NCI-H2029 treated with DMSO at 0.1 percent for 48 hours (cell line): ENCODE measurements at regions not wholly inside any gene's neighbourhood (a gene's known extent, or its start where the extent isn't known, plus 50 kb on each side); places are given as distances from the start of the nearest gene placed in this dataset.

Source experiments
- DNase-seq: peaks from one replicate; lab custom pipeline; 2025; lab: John Stamatoyannopoulos, UW

DNA sequence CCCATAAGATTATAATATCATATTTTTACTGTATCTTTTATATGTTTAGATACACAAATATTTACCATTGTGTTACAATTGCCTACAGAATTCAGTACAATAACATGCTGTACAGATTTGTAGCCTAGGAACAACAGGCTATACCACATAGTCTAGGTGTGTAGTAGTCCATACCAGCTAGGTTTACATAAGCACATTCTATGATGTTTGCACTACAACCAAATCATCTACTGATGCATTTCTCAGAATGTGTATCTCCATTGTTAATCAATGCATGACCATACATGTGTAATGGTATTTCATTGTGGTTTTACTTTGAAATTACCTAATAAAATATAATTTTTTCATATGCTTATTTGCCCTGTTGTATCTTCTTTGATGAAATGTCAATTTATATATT lies 288.1 kb upstream of the PCDH10 start:
- no peak for DNase-seq

DNA sequence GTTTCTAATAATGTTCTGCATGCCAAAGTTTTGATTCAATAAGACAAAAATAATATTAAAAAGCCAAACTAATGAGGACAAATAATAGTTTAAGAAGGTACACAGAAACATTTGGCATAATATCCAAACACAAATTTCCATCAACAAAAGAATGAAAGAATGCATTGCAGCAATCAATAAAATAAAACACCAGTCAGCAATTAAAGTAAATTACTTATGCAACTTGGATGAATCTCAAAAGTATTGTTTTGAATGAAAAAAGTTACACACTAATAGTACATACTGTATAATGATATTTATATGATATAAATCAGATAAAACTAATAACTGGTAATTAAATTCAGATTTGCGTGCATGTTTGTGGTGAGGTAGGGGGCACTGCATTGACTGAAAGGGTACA lies 285.5 kb upstream of the PCDH10 start:
- DNase-seq = no peak

DNA sequence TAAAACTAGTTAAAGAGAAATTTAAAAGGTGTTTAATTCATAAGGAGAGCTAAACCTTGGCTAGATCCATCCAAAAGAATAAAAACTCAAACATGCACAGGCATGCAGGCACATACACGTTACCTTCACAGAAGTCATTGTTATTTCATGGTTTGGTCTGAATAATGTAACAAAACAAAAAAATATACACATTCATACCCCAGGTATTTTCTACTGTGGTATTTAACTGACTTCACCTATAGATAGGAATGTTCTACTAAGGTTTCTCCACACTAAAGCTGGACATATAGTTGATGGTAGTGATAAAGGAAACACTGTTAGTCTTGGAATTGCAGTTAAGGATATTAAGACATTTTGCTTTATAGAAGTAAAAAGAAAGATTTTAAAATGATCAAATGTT lies 283.6 kb upstream of the PCDH10 start:
- no peak for DNase-seq

DNA sequence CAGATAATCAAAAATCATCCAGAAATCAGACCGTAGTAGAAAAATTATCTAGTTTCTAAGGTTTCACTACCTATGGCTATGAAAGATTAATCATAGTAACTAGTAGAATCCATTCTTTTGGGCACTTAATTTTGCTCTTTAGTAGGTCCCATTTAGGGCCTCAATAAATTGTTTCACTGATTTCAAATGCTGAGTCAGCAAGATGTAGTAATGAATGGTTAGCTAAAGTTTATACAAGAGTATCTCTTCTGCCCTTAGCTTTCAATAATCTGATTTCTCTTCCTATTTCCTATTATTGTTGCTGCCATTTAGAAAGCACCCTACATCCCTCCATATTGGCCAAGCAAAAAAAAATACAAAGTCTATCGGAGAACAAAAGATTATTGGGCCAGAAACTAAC lies 283.2 kb upstream of the PCDH10 start:
- no peak for DNase-seq

DNA sequence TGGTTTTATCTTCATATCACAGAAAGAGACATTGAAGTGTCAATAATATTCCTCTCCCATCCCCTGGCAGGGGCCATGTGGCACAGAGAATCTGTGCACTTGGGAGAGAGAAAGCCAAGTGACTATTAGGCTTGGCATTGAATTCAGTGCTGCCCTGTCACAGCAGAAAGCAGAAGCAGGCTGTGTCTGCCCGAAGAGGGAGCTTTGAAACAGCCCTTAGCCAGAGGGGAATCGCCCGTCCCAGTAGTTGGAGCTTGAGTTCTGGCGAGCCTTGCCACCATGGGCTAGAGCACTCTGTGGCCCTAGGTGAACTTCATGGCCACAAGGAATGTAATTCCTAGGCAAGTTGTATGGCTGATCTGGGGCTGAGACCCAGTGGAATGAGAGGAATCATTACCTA lies 282.5 kb upstream of the PCDH10 start:
- no peak for DNase-seq

DNA sequence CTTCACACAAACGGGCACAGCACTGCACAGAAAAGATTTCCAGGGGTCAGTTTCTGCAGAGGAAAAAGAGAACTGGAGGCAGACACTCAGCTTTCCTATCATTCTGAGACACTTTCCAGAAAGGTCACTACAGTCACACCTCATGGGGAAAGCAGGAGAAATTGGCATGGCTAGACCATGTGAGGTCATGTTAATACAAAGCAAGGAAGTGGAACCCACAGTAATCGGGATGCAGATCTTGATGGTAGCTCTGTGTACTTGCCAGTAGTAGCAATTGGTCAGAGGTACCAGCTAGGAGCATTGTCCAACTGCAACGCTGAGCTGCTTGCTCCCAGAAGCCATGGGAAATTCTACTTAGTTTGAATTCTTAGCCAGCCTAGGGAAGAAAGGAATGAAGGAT lies 255.3 kb upstream of the PCDH10 start:
- no peak for DNase-seq

DNA sequence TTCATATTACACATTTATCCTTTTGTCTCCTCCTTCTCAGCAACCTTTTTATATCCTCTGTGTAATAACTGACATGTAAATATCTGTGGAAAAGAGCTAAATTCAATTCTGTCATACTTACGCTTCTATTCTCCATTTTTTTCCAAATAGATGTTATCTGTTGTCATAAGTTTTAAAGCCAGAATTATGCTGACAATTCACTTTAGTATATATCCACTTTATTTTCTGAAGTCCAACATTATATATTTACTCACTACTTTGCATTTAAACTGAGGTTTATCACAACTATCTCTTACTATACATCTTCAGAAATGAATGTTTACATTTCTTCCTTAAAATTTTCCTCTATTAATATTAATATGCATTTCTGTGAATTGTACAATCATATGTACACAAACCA lies 247.9 kb upstream of the PCDH10 start:
- no peak for DNase-seq

DNA sequence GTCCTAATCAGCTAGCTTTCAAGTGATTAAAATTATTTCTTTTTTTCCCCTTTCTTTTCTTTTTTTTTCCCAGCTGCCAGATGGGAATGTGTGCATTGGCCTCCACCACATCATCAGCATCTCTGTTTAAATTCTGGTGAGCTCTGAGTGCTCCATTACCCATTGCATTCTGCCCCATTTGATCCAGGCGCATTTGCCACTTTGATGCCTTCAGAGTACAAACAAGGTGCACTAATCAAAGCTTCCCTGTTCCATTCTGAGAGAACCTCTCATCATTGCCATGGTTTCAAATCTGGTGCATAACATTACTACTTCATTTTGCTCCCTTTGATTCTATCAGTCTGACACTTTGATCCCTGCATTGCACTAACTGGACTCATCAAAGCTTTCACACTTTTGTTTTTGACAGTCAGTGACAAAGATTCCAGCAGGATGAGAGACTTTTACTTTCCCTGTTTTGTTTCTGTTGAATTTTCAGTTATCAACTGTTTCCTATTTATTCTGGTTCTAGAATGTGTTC lies 238.8 kb upstream of the PCDH10 start:
- DNase-seq = no peak

DNA sequence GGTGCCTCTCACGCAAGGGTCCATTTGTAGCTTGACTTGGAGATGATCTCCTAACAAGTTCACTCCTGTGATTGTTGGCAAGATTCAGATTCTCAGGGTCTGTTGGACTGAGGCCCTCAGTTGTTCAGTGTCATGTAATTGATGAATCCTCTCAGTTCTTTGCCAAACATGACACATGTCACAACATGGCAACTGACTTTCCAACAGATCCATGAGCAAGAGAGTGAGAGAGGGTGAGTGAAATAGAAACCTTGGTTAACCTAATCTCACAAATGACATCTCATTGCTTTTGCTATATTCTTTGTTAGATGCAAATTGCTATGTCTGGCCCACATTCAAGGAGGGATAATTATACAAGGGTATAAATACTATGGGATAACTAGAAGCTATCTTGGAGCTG lies 231.0 kb upstream of the PCDH10 start:
- DNase-seq = no peak

DNA sequence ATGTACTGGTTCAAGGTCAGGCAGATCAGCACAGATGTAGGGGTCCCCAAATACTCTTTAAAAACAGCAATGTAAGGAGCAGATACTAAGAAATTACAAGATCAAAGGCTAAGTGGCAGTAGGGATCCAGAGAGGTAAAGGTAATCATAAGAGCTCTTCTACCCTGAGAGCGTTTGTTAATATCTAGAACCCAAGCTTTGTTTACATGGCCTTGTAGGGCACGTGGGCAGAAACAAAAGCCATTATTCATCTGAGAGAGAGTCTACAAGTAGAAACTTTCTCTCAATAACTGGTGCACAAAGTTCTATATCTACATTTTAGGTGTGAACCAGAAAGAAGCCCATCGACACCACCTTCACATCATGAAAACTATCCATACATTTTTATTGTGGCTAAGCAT lies 225.6 kb upstream of the PCDH10 start:
- no peak for DNase-seq

DNA sequence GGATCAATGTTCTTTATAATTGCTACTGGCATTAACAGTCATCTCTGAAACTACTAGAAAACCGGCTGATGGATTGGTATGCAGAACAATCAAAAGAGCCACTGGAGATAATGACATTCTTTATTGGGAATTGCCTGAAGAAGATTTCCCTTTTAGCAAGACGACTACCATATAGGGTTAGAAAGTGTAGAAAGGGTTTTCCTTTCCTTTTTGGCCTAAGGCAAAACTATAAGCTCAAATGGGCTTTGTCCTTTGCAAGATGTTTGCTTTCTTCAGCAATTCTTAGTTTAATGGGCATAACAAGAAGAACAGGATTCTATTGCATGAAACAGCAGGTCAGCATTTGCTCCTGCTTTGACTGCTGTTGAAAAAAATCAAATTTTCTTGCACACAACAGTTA lies 214.2 kb upstream of the PCDH10 start:
- DNase-seq = no peak

DNA sequence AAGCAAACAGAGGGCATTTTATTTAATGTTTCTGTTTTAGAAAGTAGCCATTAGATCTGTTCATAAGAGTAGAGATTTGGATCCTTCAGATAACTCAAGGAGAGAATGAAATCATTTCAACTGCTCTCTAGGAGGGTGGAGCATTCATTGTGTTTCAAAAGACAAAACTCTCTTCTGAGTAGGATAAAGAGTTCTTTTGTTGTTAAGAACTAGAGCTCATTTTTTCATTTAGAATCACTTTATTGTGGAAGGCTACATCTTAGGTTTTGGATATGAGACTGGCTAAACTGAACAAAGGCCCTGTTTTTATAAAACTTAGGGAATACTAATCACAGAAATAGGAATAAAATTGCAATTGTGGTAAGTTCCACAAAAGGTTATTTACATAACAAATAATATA lies 193.9 kb upstream of the PCDH10 start:
- no peak for DNase-seq

DNA sequence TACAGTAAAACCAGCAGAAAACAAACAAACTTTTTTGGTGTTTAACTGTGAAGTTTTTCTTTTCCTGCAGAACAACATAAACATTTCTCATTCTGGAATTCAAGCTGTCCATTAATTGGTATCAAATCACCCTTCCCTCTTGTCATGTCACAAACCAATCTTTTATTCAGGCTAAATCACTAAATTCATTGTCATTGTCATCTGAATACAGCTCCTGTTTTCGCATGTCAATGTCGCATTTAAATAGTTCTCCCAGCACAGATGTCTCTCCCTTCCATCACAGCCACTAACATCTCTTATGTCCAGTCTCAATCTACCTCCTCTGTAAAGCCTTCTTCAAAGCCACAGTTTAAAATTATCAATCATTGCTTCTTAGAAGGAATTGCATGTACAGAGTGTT lies 192.1 kb upstream of the PCDH10 start:
- DNase-seq = no peak

DNA sequence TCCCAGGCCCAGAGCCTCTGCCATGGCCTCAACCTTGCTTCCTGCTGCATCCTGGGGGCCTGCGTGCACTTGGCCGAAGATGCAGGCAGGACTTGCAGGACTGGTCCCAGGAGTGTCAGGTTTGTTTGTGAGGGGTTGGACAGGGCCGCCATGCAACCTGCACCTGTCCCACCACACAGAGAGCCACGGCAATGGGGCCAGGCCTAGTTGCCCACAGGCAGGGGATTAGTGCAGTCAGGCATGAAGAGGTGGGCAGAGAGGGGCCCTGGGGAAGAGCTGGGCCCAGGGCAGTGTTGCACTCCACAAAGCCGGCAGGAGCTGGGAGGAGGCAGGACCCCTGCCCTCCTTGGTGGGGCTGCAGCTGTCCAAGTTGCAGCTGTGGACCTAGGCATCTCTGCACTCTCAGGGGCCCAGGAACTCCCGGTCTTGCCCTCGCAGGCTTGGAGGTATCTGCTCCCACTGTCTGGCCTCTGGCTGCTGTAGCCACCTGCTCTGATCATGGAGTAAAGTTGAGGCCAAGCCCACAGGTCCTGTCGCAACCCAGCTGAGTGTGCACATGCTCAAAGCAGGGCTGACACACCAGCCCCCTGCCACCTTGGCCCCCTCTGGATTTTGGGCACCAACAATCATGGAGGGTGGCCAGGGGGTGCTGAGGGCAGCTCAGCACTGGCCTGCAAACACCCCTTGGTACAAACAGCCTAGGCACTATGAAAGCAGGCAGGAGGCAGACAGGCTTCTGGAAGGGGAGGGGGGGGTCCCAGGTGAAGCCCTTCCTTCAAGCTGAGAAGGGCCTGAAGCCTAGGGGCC lies 190.4 kb upstream of the PCDH10 start:
- no peak for DNase-seq

DNA sequence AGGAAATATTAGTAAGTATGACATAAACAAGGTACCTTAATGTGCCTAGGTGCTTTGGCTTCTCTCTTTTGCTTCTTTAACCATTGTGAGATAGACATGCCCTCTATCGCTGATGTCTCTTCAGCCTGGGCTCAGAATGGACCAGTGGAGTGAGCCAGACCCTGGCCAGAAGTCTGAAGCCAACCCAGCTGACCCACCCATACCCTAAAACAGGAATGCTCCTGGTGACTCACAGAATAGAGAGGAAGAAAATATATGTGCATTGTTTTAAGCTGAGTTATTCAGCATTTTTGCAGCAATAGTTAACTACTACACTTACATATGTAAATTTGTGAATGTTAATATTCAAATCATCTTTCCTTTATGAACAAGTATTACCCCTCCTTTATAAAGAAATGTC lies 167.5 kb upstream of the PCDH10 start:
- no peak for DNase-seq

DNA sequence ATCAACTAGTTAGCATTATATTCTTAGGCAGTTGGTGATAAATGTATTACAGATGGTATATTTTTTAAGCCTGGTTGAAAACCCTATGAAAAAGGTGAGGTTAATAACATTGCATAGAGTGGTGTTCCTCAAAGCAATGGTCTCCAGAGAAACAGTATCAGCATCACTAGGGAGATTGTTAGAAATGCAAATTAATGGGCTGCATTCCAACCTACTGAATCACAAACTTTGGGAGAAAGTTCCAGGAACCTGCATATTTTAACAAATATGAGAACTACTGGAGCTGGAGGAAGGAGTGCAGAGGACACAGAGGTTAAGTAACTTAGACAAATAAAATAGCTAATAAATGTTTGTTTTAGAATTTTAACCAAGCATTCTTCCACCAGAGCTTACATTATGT lies 166.9 kb upstream of the PCDH10 start:
- no peak for DNase-seq

DNA sequence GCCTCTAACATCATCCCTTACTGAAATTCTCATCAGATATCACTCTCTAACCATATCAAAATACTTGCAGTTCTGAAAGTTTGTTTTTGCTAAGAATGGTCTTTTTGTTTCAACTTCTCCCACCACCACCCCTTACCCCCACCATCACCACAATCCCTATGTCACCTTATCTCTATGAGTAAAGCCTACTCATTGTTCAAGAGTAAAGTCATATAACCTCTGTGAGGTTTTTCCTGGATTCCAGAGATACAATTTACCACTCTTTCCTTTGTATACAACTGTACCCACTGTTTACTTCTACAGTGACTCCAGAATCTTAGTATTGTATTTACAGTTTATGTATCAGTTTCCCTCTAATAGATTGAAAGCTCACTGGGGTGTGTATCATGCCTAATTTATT lies 158.0 kb upstream of the PCDH10 start:
- no peak for DNase-seq

DNA sequence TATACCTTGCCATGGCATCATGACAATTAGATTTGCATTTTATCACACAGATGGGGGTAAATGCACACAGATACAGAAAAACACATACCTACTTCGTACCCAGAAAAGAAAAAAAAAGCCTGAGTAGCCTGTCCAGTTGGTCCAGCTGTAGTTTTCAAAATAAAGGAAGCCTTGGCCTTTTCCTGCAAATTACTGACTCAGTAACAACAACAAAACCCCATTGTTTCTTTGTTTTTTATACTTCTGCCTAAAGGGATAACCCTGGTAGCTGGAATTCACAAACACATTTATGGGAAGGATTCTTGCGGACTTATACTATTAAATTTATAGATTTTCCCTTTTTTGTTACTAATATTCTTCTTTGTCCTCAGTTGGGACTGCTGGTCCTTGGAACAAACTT lies 156.4 kb upstream of the PCDH10 start:
- DNase-seq = no peak

DNA sequence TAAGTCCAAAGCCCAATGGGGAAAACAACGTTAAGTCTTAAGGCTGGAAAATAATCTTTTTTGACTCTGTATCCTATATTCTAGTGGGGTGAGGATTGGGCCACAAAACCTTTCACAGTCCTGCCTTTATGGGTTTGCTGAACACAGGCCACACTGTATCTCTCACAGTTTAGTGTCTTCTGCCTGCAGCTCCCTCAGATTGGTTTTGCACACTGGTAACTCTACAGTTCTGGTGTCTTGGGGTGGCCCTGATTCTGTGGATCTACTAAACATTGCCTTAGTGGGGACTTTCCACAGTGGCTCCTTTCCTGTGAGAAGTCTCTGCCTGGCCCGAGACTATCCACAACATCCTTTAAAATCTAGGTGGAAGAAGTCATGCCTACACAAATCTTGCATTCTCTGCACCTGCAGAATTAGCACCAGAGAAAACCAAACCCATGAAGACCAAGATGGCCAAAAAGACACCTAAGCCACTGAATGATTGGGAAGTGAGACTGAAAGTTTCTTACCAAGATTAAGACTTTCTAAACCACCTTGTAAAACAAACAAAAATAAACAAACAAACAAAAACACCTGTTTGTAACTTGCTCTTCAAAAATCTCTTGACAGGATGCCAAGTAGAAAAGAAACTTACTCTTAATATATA lies 150.4 kb upstream of the PCDH10 start:
- no peak for DNase-seq

DNA sequence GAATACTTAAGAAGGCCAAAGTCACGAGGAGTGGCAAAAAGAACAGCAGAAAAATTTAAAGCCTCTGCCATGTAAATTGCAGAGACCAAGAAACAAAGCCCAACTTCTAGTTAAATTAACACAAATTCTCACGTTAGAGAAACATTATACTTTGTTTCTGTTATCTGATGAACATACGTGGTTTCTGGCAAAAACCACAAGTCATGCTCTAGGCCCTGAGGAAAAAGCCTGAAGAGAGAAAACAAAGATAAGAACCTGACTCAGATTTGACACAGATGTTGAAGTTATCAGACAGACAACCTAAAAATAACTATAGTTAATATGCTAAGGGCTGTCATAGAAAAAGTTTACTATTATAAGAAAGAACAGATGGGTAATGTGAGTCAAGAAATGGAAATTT lies 149.1 kb upstream of the PCDH10 start:
- no peak for DNase-seq

DNA sequence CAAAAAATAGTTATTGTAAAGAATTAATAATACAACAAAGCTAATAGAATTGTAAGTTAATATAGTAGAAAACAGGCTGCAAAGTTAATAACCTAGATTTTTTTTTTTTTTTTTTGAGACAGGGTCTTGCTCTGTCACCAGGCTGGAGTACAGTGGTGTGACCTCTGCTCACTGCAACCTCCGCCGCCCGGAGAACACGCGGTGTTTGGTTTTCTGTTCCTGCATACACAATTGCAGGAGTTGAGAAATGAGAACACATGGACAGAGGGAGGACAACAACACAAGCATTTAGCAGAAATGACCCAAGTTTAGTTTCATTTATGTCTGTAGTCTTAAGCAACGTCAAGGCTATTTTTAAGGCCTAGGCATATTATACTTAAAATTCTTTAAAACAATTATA lies 145.9 kb upstream of the PCDH10 start:
- DNase-seq = no peak

DNA sequence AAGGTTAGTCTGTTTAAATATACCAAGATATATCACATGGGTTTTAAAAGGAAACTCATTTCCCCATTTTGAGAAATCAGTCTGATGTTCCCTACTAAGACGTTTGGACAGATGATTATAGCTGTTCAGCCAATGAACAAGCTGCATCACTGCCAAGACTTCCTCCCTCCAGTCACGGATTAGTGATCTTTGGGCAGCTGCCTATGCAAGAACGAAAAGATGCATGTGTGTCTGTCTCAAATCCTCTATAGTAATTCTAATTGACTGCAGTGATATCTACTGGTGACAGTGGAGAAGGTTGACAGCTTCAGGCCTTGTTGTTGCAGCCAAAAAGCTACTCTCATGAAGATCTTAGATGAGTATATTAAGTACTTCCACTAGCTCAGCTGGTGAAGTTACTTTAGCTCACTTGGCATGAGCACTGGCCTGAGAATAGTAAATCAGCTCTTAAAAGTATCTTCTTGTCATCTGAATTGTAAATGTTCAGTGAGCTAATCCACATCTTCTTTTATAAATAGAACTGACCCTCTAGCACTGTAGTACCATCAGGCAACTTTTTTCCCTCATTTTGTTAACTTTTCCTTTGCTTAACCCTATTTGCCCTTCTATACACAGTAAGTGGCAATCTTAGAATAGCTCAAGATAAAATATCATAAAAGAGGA lies 134.5 kb upstream of the PCDH10 start:
- DNase-seq = no peak

DNA sequence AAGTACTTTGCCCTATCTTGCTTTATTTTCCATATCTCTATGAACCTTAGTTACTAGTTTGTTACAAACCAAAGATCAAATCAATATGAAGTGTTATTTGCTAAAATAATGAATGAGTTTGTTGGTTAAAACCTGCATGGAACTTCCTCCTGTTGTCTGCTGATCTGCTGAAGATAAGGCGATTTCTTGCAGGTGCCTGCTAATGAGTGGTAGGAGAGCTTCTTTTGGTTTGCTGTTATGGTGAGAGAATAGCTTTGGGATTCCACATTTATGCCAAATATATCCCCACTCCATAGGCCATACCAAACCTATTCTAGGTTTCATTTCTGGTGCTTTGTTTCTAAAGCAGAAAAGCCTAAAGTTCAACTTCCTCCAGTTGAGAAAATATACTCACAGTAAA lies 103.8 kb upstream of the PCDH10 start:
- DNase-seq = no peak
